ENCODE measurements at regions not wholly inside any gene's neighbourhood (a gene's known extent, or its start where the extent isn't known, plus 50 kb on each side); places are given as distances from the start of the nearest gene placed in this dataset.

GRCh38 chr2:13601506-13601905 is 884.8 kb downstream of the TRIB2 start:
- Histone ChIP-seq H3K27ac (ENCODE audit: extremely low read length, insufficient read depth, low read length) (no peak overlapping the region), H3K9ac (ENCODE audit: insufficient read depth, low read depth, low read length) (no peak overlapping the region), H3K4me2 (ENCODE audit: low read depth, low read length) (no peak overlapping the region), H2AFZ (ENCODE audit: low read length) (no peak overlapping the region), H3K4me1 (ENCODE audit: insufficient read depth, low read length) (no peaks in the 10 kb centered on the region), H3K9me3 (ENCODE audit: low read length) (peaks cover 61% of the 10 kb centered on the region), H3K79me2 (ENCODE audit: insufficient read depth, low read length) (no peaks in the 10 kb centered on the region), H4K20me1 (ENCODE audit: insufficient read depth, low read length) (no peaks in the 10 kb centered on the region), H3K36me3 (replicated peaks in 1 of 2; ENCODE audit: control insufficient read depth in 1 of 2, insufficient read depth in 2 of 2, low read length in 2 of 2) (no peaks in the 10 kb centered on the region), H3K27me3 (ENCODE audit: control insufficient read depth in 1 of 2, insufficient read depth in 2 of 2, low read length in 2 of 2) (no peaks in the 10 kb centered on the region), H3K4me3 (replicated peaks in 1 of 3; ENCODE audit: insufficient read depth in 1 of 3, low read depth in 2 of 3, low read length in 3 of 3) (no peak overlapping the region)
- intact Hi-C loops (cut with micrococcal nuclease; ENCODE audit: unreplicated experiment), result no loop called here
- FAIRE-seq (no peak), ATAC-seq (no peak), DNase-seq (ENCODE audit: low spot score) (no peak)
- CTCF ChIA-PET (ENCODE audit: low intra/inter-chr PET ratio, low total read pairs), result no interaction called here
- 36% methylated on average over 2 of the region's 2 CpGs for WGBS (ENCODE audit: low lambda C conversion rate)
- BruUV-seq (replicated peaks), result no TSS peak
- TF ChIP-seq EZH2 (conservative IDR thresholded peaks at IDR 0.05; ENCODE audit: low read depth, low read length) (no peak), ZEB1 (IDR thresholded peaks at IDR 0.05; ENCODE audit: insufficient replicate concordance, low read depth) (no peak), DNMT1 (CRISPR knock-in tag; IDR thresholded peaks at IDR 0.05) (no peak), CEBPB (IDR thresholded peaks at IDR 0.05; ENCODE audit: borderline replicate concordance, low read depth, low read length) (peak; percentile 27; the same call in 1 of the 2 replicates)
- in situ Hi-C loops (cut with HindIII; ENCODE audit: extremely low pct_ligation_motif_present, low pct_unique_long_range_greater_than_20kb), result no loop called here
- POLR2A ChIA-PET, result no interaction called here

DNA sequence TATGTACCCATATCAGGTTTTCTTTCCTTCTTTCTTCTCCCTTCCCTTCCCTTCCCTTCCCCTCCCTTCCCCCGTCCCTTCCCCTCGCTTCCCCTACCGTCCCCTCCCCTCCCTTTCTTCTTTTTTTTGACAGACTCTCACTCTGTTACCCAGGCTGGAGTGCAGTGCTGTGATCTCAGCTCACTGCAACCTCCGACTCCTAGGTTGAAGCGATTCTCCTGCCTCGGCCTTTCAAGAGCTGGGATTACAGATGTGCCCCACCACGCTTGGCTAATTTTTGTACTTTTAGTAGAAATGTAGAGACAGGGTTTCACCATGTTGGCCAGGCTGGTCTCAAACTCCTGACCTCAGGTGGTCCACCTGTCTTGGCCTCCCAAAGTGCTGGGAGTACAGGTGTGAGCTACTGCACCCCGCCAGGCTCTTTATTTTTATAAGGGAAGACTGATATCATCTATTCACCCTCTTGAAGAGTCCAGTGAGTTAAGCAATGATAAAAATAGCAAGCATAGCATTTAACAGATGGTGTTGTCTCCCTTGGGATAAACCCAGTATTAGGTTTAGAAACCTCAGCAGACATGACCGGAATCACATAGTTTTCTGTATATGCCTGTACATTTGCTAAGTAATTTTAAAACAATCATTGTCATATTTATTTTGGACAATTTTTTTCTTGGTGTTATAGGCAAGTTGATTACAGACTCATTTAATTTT is 888.4 kb downstream of the TRIB2 start:
- ChIA-PET POLR2A (no interaction called here), CTCF (ENCODE audit: low intra/inter-chr PET ratio, low total read pairs) (no interaction called here)
- 49% methylated on average over 9 of the region's 9 CpGs for WGBS (ENCODE audit: low lambda C conversion rate)
- Histone ChIP-seq H3K9ac (ENCODE audit: insufficient read depth, low read depth, low read length) (no peak overlapping the region), H2AFZ (ENCODE audit: low read length) (no peak overlapping the region), H4K20me1 (ENCODE audit: insufficient read depth, low read length) (no peaks in the 10 kb centered on the region), H3K36me3 (replicated peaks in 1 of 2; ENCODE audit: control insufficient read depth in 1 of 2, insufficient read depth in 2 of 2, low read length in 2 of 2) (no peaks in the 10 kb centered on the region), H3K4me1 (ENCODE audit: insufficient read depth, low read length) (no peaks in the 10 kb centered on the region), H3K79me2 (ENCODE audit: insufficient read depth, low read length) (no peaks in the 10 kb centered on the region), H3K4me3 (replicated peaks in 1 of 3; ENCODE audit: insufficient read depth in 1 of 3, low read depth in 2 of 3, low read length in 3 of 3) (no peak overlapping the region), H3K27ac (ENCODE audit: extremely low read length, insufficient read depth, low read length) (no peak overlapping the region), H3K9me3 (ENCODE audit: low read length) (peaks cover 63% of the 10 kb centered on the region), H3K27me3 (ENCODE audit: control insufficient read depth in 1 of 2, insufficient read depth in 2 of 2, low read length in 2 of 2) (no peaks in the 10 kb centered on the region), H3K4me2 (ENCODE audit: low read depth, low read length) (no peak overlapping the region)
- no peak for DNase-seq (ENCODE audit: low spot score)
- no peak for FAIRE-seq
- in situ Hi-C loops (cut with HindIII; ENCODE audit: extremely low pct_ligation_motif_present, low pct_unique_long_range_greater_than_20kb), result no loop called here
- intact Hi-C loops (cut with micrococcal nuclease; ENCODE audit: unreplicated experiment), result no loop called here
- no TSS peak for BruUV-seq (replicated peaks)
- ATAC-seq, result no peak
- TF ChIP-seq, protein P1, sequence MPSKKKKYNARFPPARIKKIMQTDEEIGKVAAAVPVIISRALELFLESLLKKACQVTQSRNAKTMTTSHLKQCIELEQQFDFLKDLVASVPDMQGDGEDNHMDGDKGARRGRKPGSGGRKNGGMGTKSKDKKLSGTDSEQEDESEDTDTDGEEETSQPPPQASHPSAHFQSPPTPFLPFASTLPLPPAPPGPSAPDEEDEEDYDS (CRISPR knock-in tag; IDR thresholded peaks at IDR 0.05), result no peak
- TF ChIP-seq HNRNPK (IDR thresholded peaks at IDR 0.05; ENCODE audit: low read depth, low read length, poor library complexity, severe bottlenecking) (peak; percentile 7), MAFK (conservative IDR thresholded peaks at IDR 0.05 in 1 of 2, IDR thresholded peaks at IDR 0.05 in 1 of 2; ENCODE audit: low read length in 2 of 2) (peak; percentile 32 to 45; a peak in 3 of 4 replicates), ZNF605 (CRISPR knock-in tag; IDR thresholded peaks at IDR 0.05) (no peak), MLXIP (CRISPR knock-in tag; IDR thresholded peaks at IDR 0.05; ENCODE audit: borderline replicate concordance) (no peak)

Data from HepG2 (cell line).